Hematopoietic multipotent progenitor cell treated with erythropoietin and hydrocortisone succinate and interleukin-3 and kit ligand, for 4 days (in vitro differentiated cells): ENCODE measurements at regions not wholly inside any gene's neighbourhood (a gene's known extent, or its start where the extent isn't known, plus 50 kb on each side); places are given as distances from the start of the nearest gene placed in this dataset.

Experiments
- DNase-seq: peaks from one replicate; pipeline ENCODE4 v3.0.0-alpha.2; 2015

DNA sequence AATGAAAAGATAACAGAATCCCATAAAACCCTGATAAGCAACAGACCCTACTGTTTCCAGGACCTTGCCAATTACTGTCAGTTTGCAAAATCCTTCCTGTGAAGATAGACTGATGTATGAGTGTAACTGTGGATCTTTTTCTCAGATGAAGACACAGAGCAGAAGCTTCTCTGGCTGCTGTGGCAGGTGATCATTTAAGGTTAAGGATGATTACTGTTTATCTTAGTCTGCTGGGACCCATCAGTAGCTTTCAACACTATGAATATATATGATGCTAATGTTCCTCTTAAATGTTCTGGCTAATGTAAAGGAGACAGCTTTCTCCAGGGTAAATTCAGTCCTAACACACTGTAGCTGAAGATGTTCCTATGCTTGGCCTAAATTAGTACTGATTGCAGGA lies 56.0 kb upstream of the CTTNBP2 start:
- no peak for DNase-seq

- peak; percentile 16 for DNase-seq
Observed at GRCh38 chr7:117931314-117931713, 58.1 kb upstream of the CTTNBP2 start.

DNA sequence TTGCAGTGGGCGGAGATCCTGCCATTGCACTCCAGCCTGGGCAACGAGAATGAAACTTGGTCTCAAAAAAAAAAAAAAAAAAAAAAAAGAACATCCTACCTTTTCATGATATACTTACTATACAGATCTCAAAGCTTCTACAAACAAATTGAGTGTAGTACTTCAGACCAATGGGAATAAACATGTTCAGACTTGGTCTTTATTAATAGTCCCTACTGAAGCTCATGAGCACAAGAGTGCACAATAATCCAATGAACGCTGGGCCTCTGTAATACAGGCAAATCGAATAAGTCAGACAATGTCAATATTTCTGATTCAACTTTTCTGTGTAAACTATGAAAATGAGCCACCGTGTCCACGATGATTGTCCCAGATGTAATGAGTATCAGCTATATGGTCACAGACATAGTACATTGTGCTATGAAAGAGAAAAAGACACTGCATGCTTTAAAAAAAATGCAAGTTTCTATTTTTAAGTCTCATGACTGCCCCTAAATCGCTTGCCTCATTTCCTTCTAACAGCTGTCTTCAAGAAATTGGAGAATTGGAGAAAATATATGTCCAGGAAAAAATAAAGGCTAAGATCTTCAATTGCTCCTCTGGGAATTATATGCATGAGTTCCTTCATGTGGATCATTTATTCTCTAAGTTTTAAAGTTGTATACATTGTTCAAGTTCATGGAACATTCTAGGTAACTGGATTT lies 64.0 kb upstream of the CTTNBP2 start:
- no peak for DNase-seq

DNA sequence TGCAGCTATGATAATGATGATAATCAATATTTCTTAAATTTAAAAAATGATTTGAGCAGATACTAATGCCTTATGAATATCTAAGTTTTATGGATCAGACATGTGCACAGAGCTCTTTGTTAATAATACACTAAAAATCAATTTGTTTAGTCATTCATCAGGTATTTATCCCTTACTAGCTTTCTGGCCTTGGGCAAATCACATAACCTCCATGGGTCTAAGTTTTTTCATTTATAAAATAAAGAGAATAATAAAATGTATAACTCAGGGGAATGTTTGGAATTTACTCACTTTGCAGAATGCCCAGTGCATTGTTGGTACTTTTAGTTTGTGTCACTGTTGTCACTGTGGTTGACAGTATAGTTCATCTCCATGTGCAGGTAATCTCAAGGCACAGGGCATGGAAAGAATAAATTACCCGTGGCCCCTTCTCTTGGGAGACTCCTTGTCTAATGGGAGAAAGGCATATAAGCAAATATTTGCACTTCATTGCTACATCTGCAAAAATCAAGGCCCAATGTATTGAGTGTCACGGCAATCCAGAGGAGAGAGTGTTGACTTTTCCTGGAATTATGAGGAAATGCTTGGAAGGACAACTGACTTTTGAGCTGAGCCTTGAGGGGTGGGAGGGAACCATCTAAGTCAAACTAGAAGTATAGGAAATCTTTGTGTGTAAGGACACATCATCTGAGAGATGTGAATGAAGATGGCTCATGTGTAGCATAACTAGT lies 64.7 kb upstream of the CTTNBP2 start:
- no peak for DNase-seq

- peak; percentile 89 for DNase-seq
Observed at GRCh38 chr7:117941138-117941810, 68.0 kb upstream of the CTTNBP2 start.

- DNase-seq, result no peak
Observed at GRCh38 chr7:117942780-117943179, 69.5 kb upstream of the CTTNBP2 start.

DNA sequence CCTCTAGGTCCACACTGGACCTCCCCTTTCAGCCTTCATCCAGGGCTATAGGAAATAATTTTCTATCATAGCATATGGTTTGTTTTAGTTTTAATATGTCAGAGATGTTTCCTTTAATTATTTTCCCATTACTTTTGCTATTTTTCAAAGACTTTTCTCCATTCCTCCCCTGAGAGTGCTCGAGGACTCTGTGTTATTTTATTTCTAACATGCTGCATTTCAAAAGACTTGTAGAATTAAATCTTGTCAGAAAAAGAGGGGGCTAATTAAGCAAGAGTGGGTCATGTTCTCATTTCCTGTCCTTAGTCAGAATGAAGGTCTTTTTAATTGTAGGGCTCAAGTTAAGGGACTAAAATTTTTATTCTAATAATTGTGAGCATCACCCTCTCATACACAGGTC lies 71.6 kb upstream of the CTTNBP2 start:
- DNase-seq, result no peak

GRCh38 chr7:117946151-117946633 lies 73.0 kb upstream of the CTTNBP2 start:
- no peak for DNase-seq

- peak; percentile 22 for DNase-seq
Observed at GRCh38 chr7:117949232-117949631, 76.0 kb upstream of the CTTNBP2 start.

GRCh38 chr7:117950601-117951260 lies 77.5 kb upstream of the CTTNBP2 start:
- DNase-seq, result peak; percentile 93

- peak; percentile 9 for DNase-seq
Observed at GRCh38 chr7:117951285-117951684, 78.0 kb upstream of the CTTNBP2 start.

DNA sequence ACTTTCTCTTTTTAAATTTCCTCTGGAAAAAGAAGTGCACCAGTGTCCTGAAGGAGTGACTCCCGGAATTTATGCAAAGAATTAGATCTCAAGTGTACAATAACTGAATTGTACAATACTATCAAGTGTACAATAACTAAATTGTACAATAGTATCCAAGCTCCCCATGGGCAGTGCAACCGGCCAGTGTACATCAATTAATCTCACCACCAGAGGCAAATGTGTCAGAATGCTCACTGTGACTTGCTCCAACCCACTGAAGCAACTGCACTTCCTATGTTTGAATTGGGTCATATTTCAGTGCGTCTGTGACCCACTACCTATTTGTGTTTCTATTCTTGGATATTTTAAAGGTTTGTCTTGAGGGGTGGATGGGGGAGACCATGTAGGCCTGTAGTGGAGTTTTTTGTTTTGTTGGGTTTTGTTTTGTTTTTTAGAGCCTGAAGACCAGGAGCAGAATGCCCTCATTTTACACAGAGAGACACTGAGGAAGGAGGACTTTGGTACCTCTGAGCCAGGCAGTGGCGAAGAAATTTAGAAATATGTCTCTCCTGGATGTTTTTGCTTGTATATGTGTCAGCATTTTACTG lies 78.5 kb upstream of the CTTNBP2 start:
- DNase-seq, result peak; percentile 32

- no peak for DNase-seq
Observed at GRCh38 chr7:117955046-117955445, 81.8 kb upstream of the CTTNBP2 start.

- DNase-seq, result no peak
Observed at GRCh38 chr7:117960351-117960750, 87.1 kb upstream of the CTTNBP2 start.

- no peak for DNase-seq
Observed at GRCh38 chr7:117961235-117961634, 88.0 kb upstream of the CTTNBP2 start.

DNA sequence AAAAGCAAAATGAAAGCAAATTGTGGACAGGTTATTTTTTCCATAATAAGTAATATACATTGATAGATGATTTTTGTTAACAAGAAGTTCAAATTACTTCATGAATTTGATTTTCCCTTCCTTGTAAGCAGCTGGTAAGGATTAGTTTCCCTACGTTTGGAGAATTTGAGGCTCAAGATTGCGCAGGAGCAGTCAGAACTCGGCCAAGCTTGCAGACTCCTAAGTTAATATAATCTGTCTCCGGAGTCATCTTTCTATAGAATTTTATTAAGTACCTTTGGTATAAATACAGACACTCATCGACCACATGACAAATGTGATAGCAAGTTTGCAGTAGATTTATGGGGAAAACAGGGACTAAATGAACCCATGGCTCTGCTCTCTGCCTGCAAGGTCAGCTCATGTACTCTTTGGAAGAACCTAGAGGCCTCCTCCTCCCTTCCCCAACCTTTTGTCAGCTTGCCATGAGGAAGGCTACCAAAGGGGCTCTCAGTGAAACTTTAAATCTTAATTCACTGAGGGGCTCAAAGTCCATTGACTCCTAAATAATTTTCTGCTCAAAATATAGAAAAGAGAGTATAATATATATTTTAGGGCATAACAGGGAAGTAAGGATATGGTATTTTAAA lies 89.2 kb upstream of the CTTNBP2 start:
- no peak for DNase-seq

- DNase-seq, result no peak
Observed at GRCh38 chr7:117963264-117964197, 90.3 kb upstream of the CTTNBP2 start.

DNA sequence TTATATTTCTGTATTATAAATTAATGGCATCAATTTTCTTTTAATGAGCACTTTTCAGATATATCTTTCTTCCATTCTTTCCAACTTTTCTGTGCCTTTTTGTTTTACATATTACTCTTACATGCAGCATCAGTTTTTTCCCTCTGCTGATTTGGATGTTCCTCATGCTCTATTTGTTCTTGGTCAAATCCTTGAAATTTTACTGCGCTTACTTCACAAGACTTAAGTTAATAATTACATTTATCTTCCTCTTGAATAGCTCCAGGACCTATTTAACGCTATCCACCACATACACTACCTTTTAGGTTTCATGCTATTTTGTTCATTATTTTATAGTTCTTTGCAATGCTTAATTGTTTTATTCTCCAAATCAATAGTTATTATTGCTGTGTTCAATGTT lies 97.6 kb upstream of the CTTNBP2 start:
- DNase-seq, result no peak

GRCh38 chr7:117971556-117972244 lies 98.5 kb upstream of the CTTNBP2 start:
- DNase-seq, result no peak

GRCh38 chr7:117972606-117973005 lies 99.4 kb upstream of the CTTNBP2 start:
- DNase-seq, result no peak

DNA sequence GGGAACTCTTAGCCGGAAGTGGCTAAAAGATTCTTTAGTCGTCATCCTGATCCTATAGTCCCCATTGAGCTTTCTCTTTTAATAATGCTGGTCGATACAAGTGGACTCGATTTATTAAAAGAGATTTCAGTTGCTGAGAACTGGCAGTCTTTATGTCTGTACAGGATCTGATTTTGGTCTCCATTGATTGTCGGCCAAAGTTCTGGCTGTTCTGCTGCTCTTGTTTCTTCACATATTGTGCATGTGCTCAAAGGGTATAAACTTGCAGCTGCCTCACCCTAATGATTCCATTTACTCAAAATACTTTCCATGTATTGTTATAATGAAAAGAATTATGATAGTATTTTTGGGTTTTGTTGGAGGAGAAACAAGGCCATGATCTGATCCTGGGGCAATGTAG lies 100.7 kb upstream of the CTTNBP2 start:
- DNase-seq, result no peak
